Stimulated activated CD4-positive, alpha-beta T cell treated with anti-CD3 and anti-CD28 coated beads, Interleukin-4, amount 100 ng/mL, for 48 hours (primary cell): ENCODE measurements at regions not wholly inside any gene's neighbourhood (a gene's known extent, or its start where the extent isn't known, plus 50 kb on each side); places are given as distances from the start of the nearest gene placed in this dataset.
"Not testable (repeated sequence)": the region's sequence is repeated elsewhere in the genome, so short reads cannot be mapped to it uniquely, and the experiment has no call there.

Experiments used
- DNase-seq, 2 donors: peaks; one replicate each; pipeline ENCODE4 v3.0.0-alpha.2; 2020; ENCODE audit warnings: low read depth in 2 of 2

- no peak for DNase-seq
These were observed 50.4 kb downstream of the HAPSTR1 start for GRCh38 chr16:9141813-9142212.

GRCh38 chr16:9144106-9144505 lies 52.7 kb downstream of the HAPSTR1 start:
- DNase-seq, result no peak

- no peak for DNase-seq
These were observed 57.1 kb downstream of the HAPSTR1 start for GRCh38 chr16:9148374-9149015.

- DNase-seq, result no peak
These were observed 59.6 kb downstream of the HAPSTR1 start for GRCh38 chr16:9151074-9151473.

GRCh38 chr16:9151597-9151996 lies 60.2 kb downstream of the HAPSTR1 start:
- DNase-seq, result no peak

- DNase-seq, result no peak
These were observed 61.4 kb downstream of the HAPSTR1 start for GRCh38 chr16:9152649-9153501.

- DNase-seq, result no peak
These were observed 62.0 kb downstream of the HAPSTR1 start for GRCh38 chr16:9153502-9153864.

GRCh38 chr16:9154567-9155410 lies 63.3 kb downstream of the HAPSTR1 start:
- DNase-seq, result no peak

GRCh38 chr16:9155871-9156270 lies 64.4 kb downstream of the HAPSTR1 start:
- DNase-seq, result no peak

GRCh38 chr16:9159839-9160550 lies 68.6 kb downstream of the HAPSTR1 start:
- peak; percentile 29 to 40 for DNase-seq

- DNase-seq, result no peak
These were observed 69.1 kb downstream of the HAPSTR1 start for GRCh38 chr16:9160551-9160911.

- no peak for DNase-seq
These were observed 74.2 kb downstream of the HAPSTR1 start for GRCh38 chr16:9165681-9166080.

- not testable (repeated sequence) for DNase-seq
These were observed 75.0 kb downstream of the HAPSTR1 start for GRCh38 chr16:9166326-9166993.

GRCh38 chr16:9169094-9169493 lies 77.7 kb downstream of the HAPSTR1 start:
- DNase-seq, result no peak

- DNase-seq, result no peak
These were observed 79.0 kb downstream of the HAPSTR1 start for GRCh38 chr16:9170470-9170869.

- DNase-seq, result no peak
These were observed 85.3 kb downstream of the HAPSTR1 start for GRCh38 chr16:9176547-9177418.

GRCh38 chr16:9177861-9178260 lies 86.4 kb downstream of the HAPSTR1 start:
- no peak for DNase-seq

- no peak for DNase-seq
These were observed 92.4 kb downstream of the HAPSTR1 start for GRCh38 chr16:9183682-9184353.

- no peak for DNase-seq
These were observed 92.9 kb downstream of the HAPSTR1 start for GRCh38 chr16:9184354-9184690.

GRCh38 chr16:9185381-9185780 lies 93.9 kb downstream of the HAPSTR1 start:
- no peak for DNase-seq
